ENCODE measurements at regions not wholly inside any gene's neighbourhood (a gene's known extent, or its start where the extent isn't known, plus 50 kb on each side); places are given as distances from the start of the nearest gene placed in this dataset.
"Not testable (repeated sequence)": the region's sequence is repeated elsewhere in the genome, so short reads cannot be mapped to it uniquely, and the experiment has no call there.

GRCh38 chr3:65265942-65266590 is 578.3 kb upstream of the ADAMTS9 start:
- no peak for ATAC-seq
- no peak for TF ChIP-seq CTCF (IDR thresholded peaks at IDR 0.05)
- 23 to 39% (median 31%) methylated on average over 4 of the region's 4 CpGs for WGBS, 3 donors
- H3K27me3 ChIP-seq (ENCODE audit: insufficient read depth in 3 of 3, low read length in 2 of 3): no peaks in the 10 kb centered on the region
- no peak for DNase-seq
- intact Hi-C loops (cut with DNase I): no loop called here
- peaks cover 3% of the 10 kb centered on the region for H3K9me3 ChIP-seq
- no peak overlapping the region for H3K27ac ChIP-seq
- H3K4me1 ChIP-seq: no peaks in the 10 kb centered on the region
- H3K36me3 ChIP-seq (ENCODE audit: insufficient read depth in 1 of 2, low read depth in 1 of 2): no peaks in the 10 kb centered on the region
- H3K4me3 ChIP-seq: no peak overlapping the region

- H3K4me1 ChIP-seq: no peaks in the 10 kb centered on the region
- no peaks in the 10 kb centered on the region for H3K27me3 ChIP-seq (ENCODE audit: insufficient read depth in 3 of 3, low read length in 2 of 3)
- DNase-seq: no peak
- no peak overlapping the region for H3K4me3 ChIP-seq
- intact Hi-C loops (cut with DNase I): no loop called here
- peaks cover 5% of the 10 kb centered on the region for H3K9me3 ChIP-seq
- 80 to 86% (median 83%) methylated on average over 4 of the region's 4 CpGs for WGBS, 3 donors
- ATAC-seq: no peak
- TF ChIP-seq CTCF (IDR thresholded peaks at IDR 0.05): no peak
- H3K36me3 ChIP-seq (ENCODE audit: insufficient read depth in 1 of 2, low read depth in 1 of 2): no peaks in the 10 kb centered on the region
- H3K27ac ChIP-seq: no peak overlapping the region
Measured at GRCh38 chr3:65265511-65265910, 577.7 kb upstream of the ADAMTS9 start.

GRCh38 chr3:65262548-65262947 is 574.7 kb upstream of the ADAMTS9 start:
- DNase-seq: no peak
- no peak for TF ChIP-seq CTCF (IDR thresholded peaks at IDR 0.05)
- no peak overlapping the region for H3K4me3 ChIP-seq
- intact Hi-C loops (cut with DNase I): no loop called here
- H3K27ac ChIP-seq: no peak overlapping the region
- peak in 1 of 4 donors; percentile 64 for ATAC-seq
- H3K27me3 ChIP-seq (ENCODE audit: insufficient read depth in 3 of 3, low read length in 2 of 3): no peaks in the 10 kb centered on the region
- H3K9me3 ChIP-seq: peaks cover 5% of the 10 kb centered on the region
- H3K4me1 ChIP-seq: no peaks in the 10 kb centered on the region
- WGBS, 3 donors: 49 to 66% (median 52%) methylated on average over 5 of the region's 5 CpGs
- no peaks in the 10 kb centered on the region for H3K36me3 ChIP-seq (ENCODE audit: insufficient read depth in 1 of 2, low read depth in 1 of 2)

- DNase-seq (no peak), ATAC-seq (no peak)
- no peak overlapping the region for H3K4me3 ChIP-seq
- H3K27me3 ChIP-seq (ENCODE audit: insufficient read depth in 3 of 3, low read length in 2 of 3): no peaks in the 10 kb centered on the region
- 27 to 88% (median 50%) methylated on average over 1 of the region's 1 CpG for WGBS, 3 donors
- no peak for TF ChIP-seq CTCF (IDR thresholded peaks at IDR 0.05)
- no peaks in the 10 kb centered on the region for H3K4me1 ChIP-seq
- peaks cover 5% of the 10 kb centered on the region for H3K9me3 ChIP-seq
- no peak overlapping the region for H3K27ac ChIP-seq
- no peaks in the 10 kb centered on the region for H3K36me3 ChIP-seq (ENCODE audit: insufficient read depth in 1 of 2, low read depth in 1 of 2)
- intact Hi-C loops (cut with DNase I): no loop called here
Measured at GRCh38 chr3:65259946-65260345, 572.1 kb upstream of the ADAMTS9 start.

GRCh38 chr3:65252914-65253313 is 565.1 kb upstream of the ADAMTS9 start:
- H3K4me3 ChIP-seq; ATAC-seq; H3K4me1 ChIP-seq; H3K27ac ChIP-seq; H3K27me3 ChIP-seq (ENCODE audit: insufficient read depth in 3 of 3, low read length in 2 of 3); H3K36me3 ChIP-seq (ENCODE audit: insufficient read depth in 1 of 2, low read depth in 1 of 2); H3K9me3 ChIP-seq; DNase-seq; intact Hi-C loops (cut with DNase I): not testable (repeated sequence)
- WGBS, 3 donors: 89 to 96% (median 90%) methylated on average over 3 of the region's 3 CpGs
